ENCODE measurements at regions not wholly inside any gene's neighbourhood (a gene's known extent, or its start where the extent isn't known, plus 50 kb on each side); places are given as distances from the start of the nearest gene placed in this dataset.

DNA sequence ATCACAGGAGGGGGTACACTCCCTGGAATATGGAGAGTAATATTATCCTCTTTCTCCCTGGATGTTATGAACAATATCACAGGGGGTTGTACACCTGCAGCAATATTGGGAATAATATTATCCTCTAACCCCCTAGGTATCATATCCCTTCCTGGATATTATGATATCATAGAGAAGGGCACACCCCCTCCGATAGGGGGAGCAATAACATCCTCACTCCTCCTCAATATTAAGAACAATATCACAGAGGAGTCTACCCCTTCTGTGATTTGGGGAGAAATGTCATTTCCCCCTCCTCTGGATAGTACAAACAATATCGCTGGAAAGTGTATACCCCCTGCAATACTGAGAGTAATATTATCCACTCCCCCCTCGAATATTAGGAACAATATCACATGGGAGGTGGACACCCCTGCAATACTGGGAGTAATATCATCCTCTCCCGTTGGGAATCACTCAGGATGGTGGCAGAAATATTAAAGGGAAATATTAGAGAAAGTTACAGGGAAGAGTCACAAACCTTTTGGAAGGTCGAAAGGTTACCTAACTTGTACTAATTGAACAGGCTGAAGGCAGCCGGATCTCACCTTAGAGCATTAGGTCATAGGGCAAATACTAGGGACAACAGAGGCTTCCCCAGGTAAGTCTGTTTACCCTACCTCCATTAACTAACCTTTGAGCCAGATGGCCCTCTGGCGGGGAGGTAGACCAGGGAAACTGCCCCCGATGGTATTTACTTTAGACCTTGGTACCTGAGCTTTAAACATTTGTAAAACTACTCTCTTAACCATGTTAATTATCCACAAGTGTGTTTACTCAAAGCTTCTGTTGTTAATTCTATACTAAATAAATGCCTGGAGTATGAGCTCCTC is 57.5 kb upstream of the FREM1 start (continued):
- no peak for TF ChIP-seq ZNF678 (CRISPR knock-in tag; IDR thresholded peaks at IDR 0.05)
- no peak for TF ChIP-seq FOXA1 (IDR thresholded peaks at IDR 0.05)
- TF ChIP-seq FOXA1 (CRISPR knock-in tag; IDR thresholded peaks at IDR 0.05) = peak; percentile 84
- no peak for TF ChIP-seq HNRNPK (IDR thresholded peaks at IDR 0.05; ENCODE audit: low read depth, low read length, poor library complexity, severe bottlenecking)
- TF ChIP-seq, protein P1, sequence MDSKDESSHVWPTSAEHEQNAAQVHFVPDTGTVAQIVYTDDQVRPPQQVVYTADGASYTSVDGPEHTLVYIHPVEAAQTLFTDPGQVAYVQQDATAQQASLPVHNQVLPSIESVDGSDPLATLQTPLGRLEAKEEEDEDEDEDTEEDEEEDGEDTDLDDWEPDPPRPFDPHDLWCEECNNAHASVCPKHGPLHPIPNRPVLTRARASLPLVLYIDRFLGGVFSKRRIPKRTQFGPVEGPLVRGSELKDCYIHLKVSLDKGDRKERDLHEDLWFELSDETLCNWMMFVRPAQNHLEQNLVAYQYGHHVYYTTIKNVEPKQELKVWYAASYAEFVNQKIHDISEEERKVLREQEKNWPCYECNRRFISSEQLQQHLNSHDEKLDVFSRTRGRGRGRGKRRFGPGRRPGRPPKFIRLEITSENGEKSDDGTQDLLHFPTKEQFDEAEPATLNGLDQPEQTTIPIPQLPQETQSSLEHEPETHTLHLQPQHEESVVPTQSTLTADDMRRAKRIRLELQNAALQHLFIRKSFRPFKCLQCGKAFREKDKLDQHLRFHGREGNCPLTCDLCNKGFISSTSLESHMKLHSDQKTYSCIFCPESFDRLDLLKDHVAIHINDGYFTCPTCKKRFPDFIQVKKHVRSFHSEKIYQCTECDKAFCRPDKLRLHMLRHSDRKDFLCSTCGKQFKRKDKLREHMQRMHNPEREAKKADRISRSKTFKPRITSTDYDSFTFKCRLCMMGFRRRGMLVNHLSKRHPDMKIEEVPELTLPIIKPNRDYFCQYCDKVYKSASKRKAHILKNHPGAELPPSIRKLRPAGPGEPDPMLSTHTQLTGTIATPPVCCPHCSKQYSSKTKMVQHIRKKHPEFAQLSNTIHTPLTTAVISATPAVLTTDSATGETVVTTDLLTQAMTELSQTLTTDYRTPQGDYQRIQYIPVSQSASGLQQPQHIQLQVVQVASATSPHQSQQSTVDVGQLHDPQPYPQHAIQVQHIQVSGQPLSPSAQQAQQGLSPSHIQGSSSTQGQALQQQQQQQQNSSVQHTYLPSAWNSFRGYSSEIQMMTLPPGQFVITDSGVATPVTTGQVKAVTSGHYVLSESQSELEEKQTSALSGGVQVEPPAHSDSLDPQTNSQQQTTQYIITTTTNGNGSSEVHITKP (CRISPR knock-in tag; IDR thresholded peaks at IDR 0.05; ENCODE audit: low read depth) = no peak
- TF ChIP-seq ZMYM4 (CRISPR knock-in tag; IDR thresholded peaks at IDR 0.05) = peak; percentile 96
- TF ChIP-seq ZNF75D (CRISPR knock-in tag; IDR thresholded peaks at IDR 0.05; ENCODE audit: borderline replicate concordance) = no peak
- TF ChIP-seq, protein P2, sequence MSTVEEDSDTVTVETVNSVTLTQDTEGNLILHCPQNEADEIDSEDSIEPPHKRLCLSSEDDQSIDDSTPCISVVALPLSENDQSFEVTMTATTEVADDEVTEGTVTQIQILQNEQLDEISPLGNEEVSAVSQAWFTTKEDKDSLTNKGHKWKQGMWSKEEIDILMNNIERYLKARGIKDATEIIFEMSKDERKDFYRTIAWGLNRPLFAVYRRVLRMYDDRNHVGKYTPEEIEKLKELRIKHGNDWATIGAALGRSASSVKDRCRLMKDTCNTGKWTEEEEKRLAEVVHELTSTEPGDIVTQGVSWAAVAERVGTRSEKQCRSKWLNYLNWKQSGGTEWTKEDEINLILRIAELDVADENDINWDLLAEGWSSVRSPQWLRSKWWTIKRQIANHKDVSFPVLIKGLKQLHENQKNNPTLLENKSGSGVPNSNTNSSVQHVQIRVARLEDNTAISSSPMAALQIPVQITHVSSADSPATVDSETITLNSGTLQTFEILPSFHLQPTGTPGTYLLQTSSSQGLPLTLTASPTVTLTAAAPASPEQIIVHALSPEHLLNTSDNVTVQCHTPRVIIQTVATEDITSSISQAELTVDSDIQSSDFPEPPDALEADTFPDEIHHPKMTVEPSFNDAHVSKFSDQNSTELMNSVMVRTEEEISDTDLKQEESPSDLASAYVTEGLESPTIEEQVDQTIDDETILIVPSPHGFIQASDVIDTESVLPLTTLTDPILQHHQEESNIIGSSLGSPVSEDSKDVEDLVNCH (CRISPR knock-in tag; IDR thresholded peaks at IDR 0.05) = no peak
- no peak for TF ChIP-seq ZNF33A (CRISPR knock-in tag; IDR thresholded peaks at IDR 0.05; ENCODE audit: borderline replicate concordance)
- no peak for TF ChIP-seq ZNF44 (CRISPR knock-in tag; IDR thresholded peaks at IDR 0.05)
- TF ChIP-seq, protein P3, sequence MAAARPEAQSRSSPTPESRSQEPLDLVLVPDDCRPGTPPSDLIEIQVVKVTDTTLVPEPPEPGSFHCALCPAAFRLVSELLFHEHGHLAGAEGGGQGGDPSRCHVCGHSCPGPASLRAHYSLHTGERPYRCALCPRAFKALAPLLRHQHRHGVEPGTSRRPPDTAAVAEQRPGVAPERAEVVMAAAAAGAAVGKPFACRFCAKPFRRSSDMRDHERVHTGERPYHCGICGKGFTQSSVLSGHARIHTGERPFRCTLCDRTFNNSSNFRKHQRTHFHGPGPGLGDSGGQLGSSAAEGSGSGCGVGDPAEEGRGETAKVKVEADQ (CRISPR knock-in tag; IDR thresholded peaks at IDR 0.05; ENCODE audit: borderline replicate concordance) = peak; percentile 98
- peak; percentile 76; the same call in 1 of the 2 replicates for TF ChIP-seq ZNF124 (CRISPR knock-in tag; IDR thresholded peaks at IDR 0.05)
- no peak for TF ChIP-seq ZNF674 (CRISPR knock-in tag; IDR thresholded peaks at IDR 0.05; ENCODE audit: low read depth)
- TF ChIP-seq, protein P4, sequence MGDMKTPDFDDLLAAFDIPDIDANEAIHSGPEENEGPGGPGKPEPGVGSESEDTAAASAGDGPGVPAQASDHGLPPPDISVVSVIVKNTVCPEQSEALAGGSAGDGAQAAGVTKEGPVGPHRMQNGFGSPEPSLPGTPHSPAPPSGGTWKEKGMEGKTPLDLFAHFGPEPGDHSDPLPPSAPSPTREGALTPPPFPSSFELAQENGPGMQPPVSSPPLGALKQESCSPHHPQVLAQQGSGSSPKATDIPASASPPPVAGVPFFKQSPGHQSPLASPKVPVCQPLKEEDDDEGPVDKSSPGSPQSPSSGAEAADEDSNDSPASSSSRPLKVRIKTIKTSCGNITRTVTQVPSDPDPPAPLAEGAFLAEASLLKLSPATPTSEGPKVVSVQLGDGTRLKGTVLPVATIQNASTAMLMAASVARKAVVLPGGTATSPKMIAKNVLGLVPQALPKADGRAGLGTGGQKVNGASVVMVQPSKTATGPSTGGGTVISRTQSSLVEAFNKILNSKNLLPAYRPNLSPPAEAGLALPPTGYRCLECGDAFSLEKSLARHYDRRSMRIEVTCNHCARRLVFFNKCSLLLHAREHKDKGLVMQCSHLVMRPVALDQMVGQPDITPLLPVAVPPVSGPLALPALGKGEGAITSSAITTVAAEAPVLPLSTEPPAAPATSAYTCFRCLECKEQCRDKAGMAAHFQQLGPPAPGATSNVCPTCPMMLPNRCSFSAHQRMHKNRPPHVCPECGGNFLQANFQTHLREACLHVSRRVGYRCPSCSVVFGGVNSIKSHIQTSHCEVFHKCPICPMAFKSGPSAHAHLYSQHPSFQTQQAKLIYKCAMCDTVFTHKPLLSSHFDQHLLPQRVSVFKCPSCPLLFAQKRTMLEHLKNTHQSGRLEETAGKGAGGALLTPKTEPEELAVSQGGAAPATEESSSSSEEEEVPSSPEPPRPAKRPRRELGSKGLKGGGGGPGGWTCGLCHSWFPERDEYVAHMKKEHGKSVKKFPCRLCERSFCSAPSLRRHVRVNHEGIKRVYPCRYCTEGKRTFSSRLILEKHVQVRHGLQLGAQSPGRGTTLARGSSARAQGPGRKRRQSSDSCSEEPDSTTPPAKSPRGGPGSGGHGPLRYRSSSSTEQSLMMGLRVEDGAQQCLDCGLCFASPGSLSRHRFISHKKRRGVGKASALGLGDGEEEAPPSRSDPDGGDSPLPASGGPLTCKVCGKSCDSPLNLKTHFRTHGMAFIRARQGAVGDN (CRISPR knock-in tag; IDR thresholded peaks at IDR 0.05) = no peak
- TF ChIP-seq, protein P5, sequence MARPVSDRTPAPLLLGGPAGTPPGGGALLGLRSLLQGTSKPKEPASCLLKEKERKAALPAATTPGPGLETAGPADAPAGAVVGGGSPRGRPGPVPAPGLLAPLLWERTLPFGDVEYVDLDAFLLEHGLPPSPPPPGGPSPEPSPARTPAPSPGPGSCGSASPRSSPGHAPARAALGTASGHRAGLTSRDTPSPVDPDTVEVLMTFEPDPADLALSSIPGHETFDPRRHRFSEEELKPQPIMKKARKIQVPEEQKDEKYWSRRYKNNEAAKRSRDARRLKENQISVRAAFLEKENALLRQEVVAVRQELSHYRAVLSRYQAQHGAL (CRISPR knock-in tag; IDR thresholded peaks at IDR 0.05; ENCODE audit: not compliant biosample characterization) = no peak
- TF ChIP-seq ZNF746 (CRISPR knock-in tag; IDR thresholded peaks at IDR 0.05) = no peak; the same call in 1 of the 2 replicates
- no peak for TF ChIP-seq NFATC3 (CRISPR knock-in tag; IDR thresholded peaks at IDR 0.05)

Measured in HepG2 (cell line).